GM21737 (cell line): ENCODE measurements at regions not wholly inside any gene's neighbourhood (a gene's known extent, or its start where the extent isn't known, plus 50 kb on each side); places are given as distances from the start of the nearest gene placed in this dataset.

Experiments
- ATAC-seq: cut with Tn5 transposase; IDR thresholded peaks from one replicate; pipeline ENCODE4 v1.9.1; 2021; ENCODE audit warnings: mild to moderate bottlenecking, moderate library complexity; ENCODE audit not compliant: unreplicated experiment

GRCh38 chr13:40460116-40460515 is 206.3 kb downstream of the FOXO1 start:
- no peak for ATAC-seq

GRCh38 chr13:40464337-40465014 is 202.0 kb downstream of the FOXO1 start:
- no peak for ATAC-seq

GRCh38 chr13:40465015-40465390 is 201.4 kb downstream of the FOXO1 start:
- no peak for ATAC-seq

- ATAC-seq, result no peak
Measured at GRCh38 chr13:40466272-40466671, 200.2 kb downstream of the FOXO1 start.

- ATAC-seq, result no peak
Measured at GRCh38 chr13:40468227-40468838, 198.1 kb downstream of the FOXO1 start.

- no peak for ATAC-seq
Measured at GRCh38 chr13:40469581-40470310, 196.7 kb downstream of the FOXO1 start.

- no peak for ATAC-seq
Measured at GRCh38 chr13:40470660-40471059, 195.8 kb downstream of the FOXO1 start.

- ATAC-seq, result no peak
Measured at GRCh38 chr13:40471076-40471475, 195.4 kb downstream of the FOXO1 start.

- ATAC-seq, result no peak
Measured at GRCh38 chr13:40471911-40472310, 194.5 kb downstream of the FOXO1 start.

GRCh38 chr13:40472427-40473220 is 193.8 kb downstream of the FOXO1 start:
- no peak for ATAC-seq

GRCh38 chr13:40475617-40476016 is 190.8 kb downstream of the FOXO1 start:
- ATAC-seq, result no peak

- ATAC-seq, result no peak
Measured at GRCh38 chr13:40476175-40476958, 190.1 kb downstream of the FOXO1 start.

- ATAC-seq, result no peak
Measured at GRCh38 chr13:40477623-40478608, 188.5 kb downstream of the FOXO1 start.

GRCh38 chr13:40478775-40479174 is 187.7 kb downstream of the FOXO1 start:
- no peak for ATAC-seq

- ATAC-seq, result no peak
Measured at GRCh38 chr13:40479196-40479845, 187.1 kb downstream of the FOXO1 start.

- ATAC-seq, result no peak
Measured at GRCh38 chr13:40480012-40480914, 186.2 kb downstream of the FOXO1 start.

GRCh38 chr13:40480915-40481516 is 185.4 kb downstream of the FOXO1 start:
- ATAC-seq, result no peak
